GM10266 (cell line): ENCODE measurements at regions not wholly inside any gene's neighbourhood (a gene's known extent, or its start where the extent isn't known, plus 50 kb on each side); places are given as distances from the start of the nearest gene placed in this dataset.

Experiments used
- DNase-seq: peaks from one replicate; pipeline ENCODE4 v3.0.0; 2012; ENCODE audit errors: extremely low spot score
- TF ChIP-seq, protein P1 (sequence below): IDR thresholded peaks from 2 replicates; pipeline ENCODE4 v1.5.1; 2012; ENCODE audit warnings: mild to moderate bottlenecking, low read depth; ENCODE audit not compliant: control insufficient read depth, insufficient read depth; ENCODE audit errors: missing control alignments

DNA sequence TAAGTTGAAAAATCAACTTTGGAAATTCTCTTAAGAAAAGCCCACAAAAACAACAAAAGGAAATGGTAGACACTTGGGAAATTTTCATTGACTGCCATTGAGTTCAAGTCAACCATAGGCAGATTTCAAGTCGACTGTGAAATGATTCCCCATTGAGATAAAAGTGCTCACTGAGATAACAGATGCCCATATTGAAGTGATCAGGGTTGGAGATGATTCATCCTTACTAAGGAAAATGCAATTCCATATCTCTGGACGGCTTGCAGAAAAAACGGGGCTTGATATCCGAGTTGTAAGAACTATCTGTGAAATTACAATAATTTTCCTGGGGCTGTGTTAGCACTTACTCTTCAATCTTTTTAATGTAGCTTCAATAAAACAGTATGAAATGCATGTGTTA lies 373.1 kb upstream of the THRB start:
- TF ChIP-seq, protein P1, sequence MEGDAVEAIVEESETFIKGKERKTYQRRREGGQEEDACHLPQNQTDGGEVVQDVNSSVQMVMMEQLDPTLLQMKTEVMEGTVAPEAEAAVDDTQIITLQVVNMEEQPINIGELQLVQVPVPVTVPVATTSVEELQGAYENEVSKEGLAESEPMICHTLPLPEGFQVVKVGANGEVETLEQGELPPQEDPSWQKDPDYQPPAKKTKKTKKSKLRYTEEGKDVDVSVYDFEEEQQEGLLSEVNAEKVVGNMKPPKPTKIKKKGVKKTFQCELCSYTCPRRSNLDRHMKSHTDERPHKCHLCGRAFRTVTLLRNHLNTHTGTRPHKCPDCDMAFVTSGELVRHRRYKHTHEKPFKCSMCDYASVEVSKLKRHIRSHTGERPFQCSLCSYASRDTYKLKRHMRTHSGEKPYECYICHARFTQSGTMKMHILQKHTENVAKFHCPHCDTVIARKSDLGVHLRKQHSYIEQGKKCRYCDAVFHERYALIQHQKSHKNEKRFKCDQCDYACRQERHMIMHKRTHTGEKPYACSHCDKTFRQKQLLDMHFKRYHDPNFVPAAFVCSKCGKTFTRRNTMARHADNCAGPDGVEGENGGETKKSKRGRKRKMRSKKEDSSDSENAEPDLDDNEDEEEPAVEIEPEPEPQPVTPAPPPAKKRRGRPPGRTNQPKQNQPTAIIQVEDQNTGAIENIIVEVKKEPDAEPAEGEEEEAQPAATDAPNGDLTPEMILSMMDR: no peak
- DNase-seq: no peak

DNA sequence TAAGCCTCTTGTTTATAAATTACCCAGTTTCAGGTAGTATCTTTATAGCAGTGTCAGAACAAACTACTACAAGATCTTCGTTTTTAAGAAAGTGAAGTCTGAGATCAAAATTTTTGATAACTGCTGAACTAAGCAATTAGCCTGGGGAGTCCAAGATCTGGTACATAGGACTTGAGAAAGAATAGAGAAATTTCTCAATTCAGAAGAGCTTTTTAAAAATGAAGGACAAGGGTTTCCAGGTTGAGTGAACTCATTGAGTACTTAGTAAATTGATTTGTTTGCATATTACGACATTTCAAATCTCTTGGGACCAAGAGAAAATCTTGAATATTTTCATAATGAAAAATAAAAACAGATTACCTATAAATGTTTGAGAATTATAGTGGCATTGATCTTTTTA lies 386.6 kb upstream of the THRB start:
- TF ChIP-seq, protein P1: no peak
- no peak for DNase-seq

- TF ChIP-seq, protein P1: no peak
- no peak for DNase-seq
Measured at GRCh38 chr3:24886501-24886900, 391.9 kb upstream of the THRB start.

DNA sequence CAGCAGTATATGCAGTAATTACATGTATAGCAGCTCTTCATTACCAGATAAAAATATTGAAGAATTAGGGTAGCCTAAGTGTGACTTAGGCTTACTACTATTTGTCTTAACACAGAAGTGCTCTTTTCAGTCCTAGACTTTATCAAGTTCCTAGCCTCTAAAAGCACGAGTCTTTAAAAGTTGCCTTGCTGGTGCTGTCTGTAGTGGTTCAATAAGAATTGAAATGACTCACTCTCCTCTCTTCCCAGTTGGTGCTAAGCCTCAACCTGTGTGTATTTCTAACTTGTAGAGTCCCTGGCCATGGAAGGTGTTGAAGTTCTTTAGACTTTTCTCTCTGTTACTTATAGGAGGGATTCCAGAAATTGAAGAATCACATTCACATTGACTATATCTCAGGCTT lies 395.4 kb upstream of the THRB start:
- DNase-seq: no peak
- TF ChIP-seq, protein P1: no peak

- TF ChIP-seq, protein P1: no peak
- no peak for DNase-seq
Measured at GRCh38 chr3:24899373-24899772, 404.7 kb upstream of the THRB start.

- DNase-seq: no peak
- TF ChIP-seq, protein P1: no peak
Measured at GRCh38 chr3:24899901-24900603, 405.4 kb upstream of the THRB start.

DNA sequence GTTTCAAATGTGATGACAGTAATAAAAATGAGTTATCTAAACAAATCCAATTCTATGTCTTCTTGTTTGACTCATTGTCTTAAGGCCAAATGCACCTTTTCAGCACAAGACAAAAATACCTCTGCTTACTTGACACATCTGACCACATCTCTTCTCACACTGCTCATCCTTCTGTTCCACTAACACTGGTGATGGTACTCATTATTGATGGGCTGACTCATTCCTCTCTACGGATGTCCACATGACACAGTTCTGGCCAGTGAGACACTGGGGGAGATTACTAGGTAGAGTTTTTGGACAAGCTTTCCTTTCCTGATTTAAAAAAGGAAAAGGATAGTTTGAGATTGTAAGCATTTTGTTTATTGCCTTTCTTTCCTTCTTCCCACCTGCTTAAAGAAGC lies 410.6 kb upstream of the THRB start:
- TF ChIP-seq, protein P1: no peak
- DNase-seq: no peak
